ENCODE measurements at regions not wholly inside any gene's neighbourhood (a gene's known extent, or its start where the extent isn't known, plus 50 kb on each side); places are given as distances from the start of the nearest gene placed in this dataset.

DNA sequence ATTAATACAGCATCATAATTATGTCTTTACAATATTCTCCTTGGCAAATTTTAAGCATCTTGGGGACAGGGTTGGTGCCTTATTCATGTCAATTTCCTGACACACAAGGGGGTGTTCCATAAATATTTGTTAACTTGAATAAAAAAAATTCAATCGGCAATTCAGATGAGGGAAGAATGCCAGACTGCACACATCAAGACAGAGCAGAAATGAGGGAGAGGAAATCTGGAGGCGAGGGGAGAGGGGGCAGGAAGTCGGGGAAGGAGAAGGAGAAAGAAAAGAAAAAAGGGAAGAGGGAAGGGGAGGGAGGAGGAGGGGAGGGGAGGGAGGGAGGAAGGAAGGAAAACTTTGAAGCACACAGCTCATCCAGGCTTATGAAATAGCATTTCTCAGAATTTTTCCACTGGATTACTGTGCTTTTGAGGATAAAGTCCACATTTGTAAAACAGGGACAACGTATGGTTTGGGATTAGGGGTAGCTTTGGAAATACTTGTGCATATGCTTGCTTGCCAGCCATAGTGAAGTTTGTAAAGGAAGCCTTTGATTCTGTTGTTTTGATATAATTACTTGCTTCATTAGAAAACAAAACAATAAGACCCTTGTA, 362.1 kb downstream of the SAMD5 start:
- ChIA-PET CTCF (no interaction called here), POLR2A (ENCODE audit: unreplicated experiment) (no interaction called here)
- DNase-seq: no peak

GRCh38 chr6:147872002-147872401, 363.5 kb downstream of the SAMD5 start:
- H4K20me1 ChIP-seq (ENCODE audit: low read length): no peaks in the 10 kb centered on the region
- no peak overlapping the region for H3K27ac ChIP-seq (ENCODE audit: low read length)
- H2AFZ ChIP-seq (ENCODE audit: low read length): no peak overlapping the region
- no peaks in the 10 kb centered on the region for H3K79me2 ChIP-seq (ENCODE audit: low read length)
- ChIA-PET CTCF (no interaction called here), POLR2A (ENCODE audit: unreplicated experiment) (no interaction called here)
- no peak for DNase-seq
- H3K27me3 ChIP-seq (ENCODE audit: low read length): no peaks in the 10 kb centered on the region
- no peak overlapping the region for H3K4me2 ChIP-seq (ENCODE audit: low read length)
- H3K4me3 ChIP-seq (ENCODE audit: low read length): no peak overlapping the region
- no peaks in the 10 kb centered on the region for H3K9me3 ChIP-seq (ENCODE audit: low read length)
- no peaks in the 10 kb centered on the region for H3K9me2 ChIP-seq (replicated peaks; ENCODE audit: low read length)
- no TSS peak for BruUV-seq (replicated peaks)
- H3K36me3 ChIP-seq (ENCODE audit: low read depth, low read length): no peaks in the 10 kb centered on the region
- ATAC-seq: no peak
- H3F3A ChIP-seq (ENCODE audit: low read length, unreplicated experiment): no peaks in the 10 kb centered on the region
- peaks cover 11% of the 10 kb centered on the region for H3K4me1 ChIP-seq (ENCODE audit: insufficient read depth, low read length)
- no peak overlapping the region for H3K9ac ChIP-seq (ENCODE audit: low read length)
- intact Hi-C loops (cut with micrococcal nuclease): no loop called here
- TF ChIP-seq, protein P1, sequence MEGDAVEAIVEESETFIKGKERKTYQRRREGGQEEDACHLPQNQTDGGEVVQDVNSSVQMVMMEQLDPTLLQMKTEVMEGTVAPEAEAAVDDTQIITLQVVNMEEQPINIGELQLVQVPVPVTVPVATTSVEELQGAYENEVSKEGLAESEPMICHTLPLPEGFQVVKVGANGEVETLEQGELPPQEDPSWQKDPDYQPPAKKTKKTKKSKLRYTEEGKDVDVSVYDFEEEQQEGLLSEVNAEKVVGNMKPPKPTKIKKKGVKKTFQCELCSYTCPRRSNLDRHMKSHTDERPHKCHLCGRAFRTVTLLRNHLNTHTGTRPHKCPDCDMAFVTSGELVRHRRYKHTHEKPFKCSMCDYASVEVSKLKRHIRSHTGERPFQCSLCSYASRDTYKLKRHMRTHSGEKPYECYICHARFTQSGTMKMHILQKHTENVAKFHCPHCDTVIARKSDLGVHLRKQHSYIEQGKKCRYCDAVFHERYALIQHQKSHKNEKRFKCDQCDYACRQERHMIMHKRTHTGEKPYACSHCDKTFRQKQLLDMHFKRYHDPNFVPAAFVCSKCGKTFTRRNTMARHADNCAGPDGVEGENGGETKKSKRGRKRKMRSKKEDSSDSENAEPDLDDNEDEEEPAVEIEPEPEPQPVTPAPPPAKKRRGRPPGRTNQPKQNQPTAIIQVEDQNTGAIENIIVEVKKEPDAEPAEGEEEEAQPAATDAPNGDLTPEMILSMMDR (conservative IDR thresholded peaks at IDR 0.05; ENCODE audit: low read depth, low read length): no peak
- no peak for TF ChIP-seq EZH2 (IDR thresholded peaks at IDR 0.05; ENCODE audit: low read length, unreplicated experiment)
- TF ChIP-seq EZH2phosphoT487 (IDR thresholded peaks at IDR 0.05; ENCODE audit: borderline replicate concordance, low read length): no peak

More for the DNA sequence above, 362.1 kb downstream of the SAMD5 start:
- no peaks in the 10 kb centered on the region for H3K36me3 ChIP-seq (ENCODE audit: low read depth, low read length)
- no peaks in the 10 kb centered on the region for H3K27me3 ChIP-seq (ENCODE audit: low read length)
- no peak overlapping the region for H3K4me3 ChIP-seq (ENCODE audit: low read length)
- no TSS peak for BruUV-seq (replicated peaks)
- no peaks in the 10 kb centered on the region for H3K9me2 ChIP-seq (replicated peaks; ENCODE audit: low read length)
- no peak for ATAC-seq
- TF ChIP-seq EZH2phosphoT487 (IDR thresholded peaks at IDR 0.05; ENCODE audit: borderline replicate concordance, low read length): no peak
- TF ChIP-seq, protein P1 (conservative IDR thresholded peaks at IDR 0.05; ENCODE audit: low read depth, low read length): no peak
- no peak for TF ChIP-seq EZH2 (IDR thresholded peaks at IDR 0.05; ENCODE audit: low read length, unreplicated experiment)
- no peaks in the 10 kb centered on the region for H3K9me3 ChIP-seq (ENCODE audit: low read length)
- no peak overlapping the region for H3K9ac ChIP-seq (ENCODE audit: low read length)
- intact Hi-C loops (cut with micrococcal nuclease): no loop called here
- no peak overlapping the region for H3K27ac ChIP-seq (ENCODE audit: low read length)
- no peak overlapping the region for H3K4me2 ChIP-seq (ENCODE audit: low read length)
- H2AFZ ChIP-seq (ENCODE audit: low read length): no peak overlapping the region
- no peaks in the 10 kb centered on the region for H3K79me2 ChIP-seq (ENCODE audit: low read length)
- no peaks in the 10 kb centered on the region for H3F3A ChIP-seq (ENCODE audit: low read length, unreplicated experiment)
- peaks cover 11% of the 10 kb centered on the region for H3K4me1 ChIP-seq (ENCODE audit: insufficient read depth, low read length)
- H4K20me1 ChIP-seq (ENCODE audit: low read length): no peaks in the 10 kb centered on the region

DNA sequence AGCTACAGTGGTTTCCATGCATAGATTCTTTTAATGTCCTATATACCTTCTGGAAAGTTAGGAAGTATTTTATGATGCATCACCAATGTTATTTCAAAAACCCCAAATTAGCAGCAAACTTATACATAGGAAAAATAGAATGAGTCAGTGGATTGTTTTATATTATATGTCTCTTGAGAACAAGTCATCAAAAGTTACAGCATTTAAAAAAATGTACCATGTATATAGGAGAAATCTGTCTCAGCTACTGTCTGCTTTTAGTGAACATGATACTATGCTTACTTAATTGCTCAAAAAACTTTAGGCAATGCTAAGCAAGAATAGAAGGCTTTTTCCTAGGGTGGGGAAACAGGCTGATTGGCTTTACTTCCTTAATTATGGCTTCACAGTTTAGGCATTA, 365.3 kb downstream of the SAMD5 start:
- TF ChIP-seq EZH2 (IDR thresholded peaks at IDR 0.05; ENCODE audit: low read length, unreplicated experiment) (no peak), EZH2phosphoT487 (IDR thresholded peaks at IDR 0.05; ENCODE audit: borderline replicate concordance, low read length) (no peak)
- TF ChIP-seq, protein P1 (conservative IDR thresholded peaks at IDR 0.05; ENCODE audit: low read depth, low read length): no peak
- no peaks in the 10 kb centered on the region for H3K27me3 ChIP-seq (ENCODE audit: low read length)
- POLR2A ChIA-PET (ENCODE audit: unreplicated experiment): no interaction called here
- no peak overlapping the region for H3K27ac ChIP-seq (ENCODE audit: low read length)
- no peaks in the 10 kb centered on the region for H3K79me2 ChIP-seq (ENCODE audit: low read length)
- no peaks in the 10 kb centered on the region for H4K20me1 ChIP-seq (ENCODE audit: low read length)
- intact Hi-C loops (cut with micrococcal nuclease): no loop called here
- H3K36me3 ChIP-seq (ENCODE audit: low read depth, low read length): no peaks in the 10 kb centered on the region
- DNase-seq (no peak), ATAC-seq (no peak)
- CTCF ChIA-PET: no interaction called here
- no peak overlapping the region for H3K4me3 ChIP-seq (ENCODE audit: low read length)
- no TSS peak for BruUV-seq (replicated peaks)
- H2AFZ ChIP-seq (ENCODE audit: low read length): no peak overlapping the region
- no peaks in the 10 kb centered on the region for H3K9me3 ChIP-seq (ENCODE audit: low read length)
- no peaks in the 10 kb centered on the region for H3F3A ChIP-seq (ENCODE audit: low read length, unreplicated experiment)
- H3K4me1 ChIP-seq (ENCODE audit: insufficient read depth, low read length): peaks cover 4% of the 10 kb centered on the region
- no peak overlapping the region for H3K4me2 ChIP-seq (ENCODE audit: low read length)
- no peak overlapping the region for H3K9ac ChIP-seq (ENCODE audit: low read length)
- H3K9me2 ChIP-seq (replicated peaks; ENCODE audit: low read length): no peaks in the 10 kb centered on the region

Measured in PC-3 (cell line).